ENCODE measurements at regions not wholly inside any gene's neighbourhood (a gene's known extent, or its start where the extent isn't known, plus 50 kb on each side); places are given as distances from the start of the nearest gene placed in this dataset.

- H3K27ac Mint-ChIP-seq = no peak overlapping the region
Measured at GRCh38 chr13:80473695-80474094, 132.8 kb upstream of the SPRY2 start.

GRCh38 chr13:80469853-80470381, 129.0 kb upstream of the SPRY2 start:
- H3K27me3 Mint-ChIP-seq = no peaks in the 10 kb centered on the region
- WGBS (ENCODE audit: insufficient coverage) = no CpG with 5 or more reads among the region's 3 CpGs
- ChIA-PET POLR2A (no interaction called here), CTCF (no interaction called here)
- no peak for ATAC-seq (replicated peaks in 1 of 4)
- H3K36me3 Mint-ChIP-seq = no peaks in the 10 kb centered on the region
- H3K9me3 Mint-ChIP-seq = peaks cover 2 to 9% (median 6%) of the 10 kb centered on the region in 3 donors
- H3K4me1 Mint-ChIP-seq = no peaks in the 10 kb centered on the region
- no peak overlapping the region for H3K4me3 Mint-ChIP-seq
- Histone ChIP-seq H3K36me3 (ENCODE audit: control insufficient read depth in 2 of 2, extremely low read depth in 1 of 2, insufficient read depth in 1 of 2, low read length in 1 of 2) (no peaks in the 10 kb centered on the region), H3K4me1 (ENCODE audit: control insufficient read depth in 1 of 2, extremely low read depth in 1 of 2, insufficient read depth in 2 of 2, low read length in 2 of 2) (no peaks in the 10 kb centered on the region), H3K27ac (ENCODE audit: low read length) (no peak overlapping the region), H3K9me3 (no peaks in the 10 kb centered on the region), H3K27me3 (replicated peaks in 1 of 2; ENCODE audit: control insufficient read depth in 2 of 2, extremely low read depth in 1 of 2, insufficient read depth in 2 of 2, low read length in 1 of 2) (no peaks in the 10 kb centered on the region), H3K4me3 (ENCODE audit: control insufficient read depth in 1 of 2, extremely low read depth in 1 of 2, low read length in 1 of 2) (no peak overlapping the region)
- no peak overlapping the region for H3K27ac Mint-ChIP-seq
- DNase-seq = no peak

More at GRCh38 chr13:80473695-80474094, 132.8 kb upstream of the SPRY2 start:
- Histone ChIP-seq H3K9me3 (no peaks in the 10 kb centered on the region), H3K4me1 (ENCODE audit: control insufficient read depth in 1 of 2, extremely low read depth in 1 of 2, insufficient read depth in 2 of 2, low read length in 2 of 2) (no peaks in the 10 kb centered on the region), H3K27me3 (replicated peaks in 1 of 2; ENCODE audit: control insufficient read depth in 2 of 2, extremely low read depth in 1 of 2, insufficient read depth in 2 of 2, low read length in 1 of 2) (no peaks in the 10 kb centered on the region), H3K36me3 (ENCODE audit: control insufficient read depth in 2 of 2, extremely low read depth in 1 of 2, insufficient read depth in 1 of 2, low read length in 1 of 2) (no peaks in the 10 kb centered on the region), H3K4me3 (ENCODE audit: control insufficient read depth in 1 of 2, extremely low read depth in 1 of 2, low read length in 1 of 2) (no peak overlapping the region), H3K27ac (ENCODE audit: low read length) (no peak overlapping the region)
- no CpG with 5 or more reads among the region's 1 CpG for WGBS (ENCODE audit: insufficient coverage)
- POLR2A ChIA-PET = no interaction called here
- peaks cover 0 to 3% (median 2%) of the 10 kb centered on the region in 3 donors for H3K4me1 Mint-ChIP-seq
- ATAC-seq (replicated peaks in 1 of 4) = no peak
- DNase-seq = no peak
- H3K36me3 Mint-ChIP-seq = no peaks in the 10 kb centered on the region
- CTCF ChIA-PET = interaction anchor here in 1 of 2 donors (0.6 kb wide), 1 partner anchor 12 kb away, joined by 3 read pairs; no protein-coding TSS in a partner anchor
- H3K9me3 Mint-ChIP-seq = peaks cover 2 to 12% (median 6%) of the 10 kb centered on the region in 3 donors
- H3K27me3 Mint-ChIP-seq = no peaks in the 10 kb centered on the region
- no peak overlapping the region for H3K4me3 Mint-ChIP-seq

GRCh38 chr13:80469105-80469852, 128.4 kb upstream of the SPRY2 start:
- DNase-seq (no peak), ATAC-seq (replicated peaks in 1 of 4) (no peak)
- Mint-ChIP-seq H3K27me3 (no peaks in the 10 kb centered on the region), H3K4me3 (no peak overlapping the region), H3K27ac (no peak overlapping the region), H3K36me3 (no peaks in the 10 kb centered on the region), H3K4me1 (no peaks in the 10 kb centered on the region), H3K9me3 (peaks cover 2 to 9% (median 6%) of the 10 kb centered on the region in 3 donors)
- H3K27me3 ChIP-seq (replicated peaks in 1 of 2; ENCODE audit: control insufficient read depth in 2 of 2, extremely low read depth in 1 of 2, insufficient read depth in 2 of 2, low read length in 1 of 2) = no peaks in the 10 kb centered on the region
- H3K4me3 ChIP-seq (ENCODE audit: control insufficient read depth in 1 of 2, extremely low read depth in 1 of 2, low read length in 1 of 2) = no peak overlapping the region
- no peaks in the 10 kb centered on the region for H3K9me3 ChIP-seq
- no peak overlapping the region for H3K27ac ChIP-seq (ENCODE audit: low read length)
- 93% methylated on average over 3 of the region's 6 CpGs for WGBS (ENCODE audit: insufficient coverage)
- ChIA-PET CTCF (no interaction called here), POLR2A (no interaction called here)
- H3K36me3 ChIP-seq (ENCODE audit: control insufficient read depth in 2 of 2, extremely low read depth in 1 of 2, insufficient read depth in 1 of 2, low read length in 1 of 2) = no peaks in the 10 kb centered on the region
- H3K4me1 ChIP-seq (ENCODE audit: control insufficient read depth in 1 of 2, extremely low read depth in 1 of 2, insufficient read depth in 2 of 2, low read length in 2 of 2) = no peaks in the 10 kb centered on the region

GRCh38 chr13:80465321-80465720, 124.4 kb upstream of the SPRY2 start:
- POLR2A ChIA-PET = no interaction called here
- H3K27me3 ChIP-seq (replicated peaks in 1 of 2; ENCODE audit: control insufficient read depth in 2 of 2, extremely low read depth in 1 of 2, insufficient read depth in 2 of 2, low read length in 1 of 2) = no peaks in the 10 kb centered on the region
- H3K4me3 Mint-ChIP-seq = no peak overlapping the region
- no peak overlapping the region for H3K27ac ChIP-seq (ENCODE audit: low read length)
- CTCF ChIA-PET = no interaction called here
- no peak for DNase-seq
- no peak overlapping the region for H3K4me3 ChIP-seq (ENCODE audit: control insufficient read depth in 1 of 2, extremely low read depth in 1 of 2, low read length in 1 of 2)
- no peaks in the 10 kb centered on the region for H3K36me3 ChIP-seq (ENCODE audit: control insufficient read depth in 2 of 2, extremely low read depth in 1 of 2, insufficient read depth in 1 of 2, low read length in 1 of 2)
- H3K4me1 Mint-ChIP-seq = no peaks in the 10 kb centered on the region
- H3K27me3 Mint-ChIP-seq = no peaks in the 10 kb centered on the region
- no peaks in the 10 kb centered on the region for H3K36me3 Mint-ChIP-seq
- no peak for ATAC-seq (replicated peaks in 1 of 4)
- no peak overlapping the region for H3K27ac Mint-ChIP-seq
- WGBS (ENCODE audit: insufficient coverage) = no CpG with 5 or more reads among the region's 2 CpGs
- peaks cover 0 to 6% (median under 1%) of the 10 kb centered on the region in 3 donors for H3K9me3 Mint-ChIP-seq
- no peaks in the 10 kb centered on the region for H3K9me3 ChIP-seq
- peaks cover 0 to 2% of the 10 kb centered on the region in 2 experiments for H3K4me1 ChIP-seq (ENCODE audit: control insufficient read depth in 1 of 2, extremely low read depth in 1 of 2, insufficient read depth in 2 of 2, low read length in 2 of 2)

- ChIA-PET POLR2A (interaction anchor here in 1 of 2 donors (0.6 kb wide), 1 partner anchor 344 kb away, joined by 3 read pairs; no protein-coding TSS in a partner anchor), CTCF (no interaction called here)
- Histone ChIP-seq H3K4me1 (ENCODE audit: control insufficient read depth in 1 of 2, extremely low read depth in 1 of 2, insufficient read depth in 2 of 2, low read length in 2 of 2) (peaks cover 0 to 2% of the 10 kb centered on the region in 2 experiments), H3K36me3 (ENCODE audit: control insufficient read depth in 2 of 2, extremely low read depth in 1 of 2, insufficient read depth in 1 of 2, low read length in 1 of 2) (no peaks in the 10 kb centered on the region), H3K27me3 (replicated peaks in 1 of 2; ENCODE audit: control insufficient read depth in 2 of 2, extremely low read depth in 1 of 2, insufficient read depth in 2 of 2, low read length in 1 of 2) (no peaks in the 10 kb centered on the region), H3K27ac (ENCODE audit: low read length) (no peak overlapping the region), H3K4me3 (ENCODE audit: control insufficient read depth in 1 of 2, extremely low read depth in 1 of 2, low read length in 1 of 2) (no peak overlapping the region), H3K9me3 (no peaks in the 10 kb centered on the region)
- Mint-ChIP-seq H3K27me3 (no peaks in the 10 kb centered on the region), H3K4me3 (no peak overlapping the region), H3K4me1 (no peaks in the 10 kb centered on the region), H3K27ac (no peak overlapping the region), H3K36me3 (no peaks in the 10 kb centered on the region), H3K9me3 (peaks cover 0 to 2% (median 0%) of the 10 kb centered on the region in 3 donors)
- no peak for DNase-seq
- 100% methylated on average over 1 of the region's 3 CpGs for WGBS (ENCODE audit: insufficient coverage)
- no peak for ATAC-seq (replicated peaks in 1 of 4)
Measured at GRCh38 chr13:80463673-80464352, 122.9 kb upstream of the SPRY2 start.

GRCh38 chr13:80462567-80462966, 121.6 kb upstream of the SPRY2 start:
- no peak for ATAC-seq (replicated peaks in 1 of 4)
- no peaks in the 10 kb centered on the region for H3K36me3 ChIP-seq (ENCODE audit: control insufficient read depth in 2 of 2, extremely low read depth in 1 of 2, insufficient read depth in 1 of 2, low read length in 1 of 2)
- H3K27me3 Mint-ChIP-seq = no peaks in the 10 kb centered on the region
- H3K4me3 Mint-ChIP-seq = no peak overlapping the region
- H3K4me1 Mint-ChIP-seq = no peaks in the 10 kb centered on the region
- no peaks in the 10 kb centered on the region for H3K9me3 Mint-ChIP-seq
- no peaks in the 10 kb centered on the region for H3K36me3 Mint-ChIP-seq
- no peaks in the 10 kb centered on the region for H3K9me3 ChIP-seq
- no peak overlapping the region for H3K27ac Mint-ChIP-seq
- no peaks in the 10 kb centered on the region for H3K27me3 ChIP-seq (replicated peaks in 1 of 2; ENCODE audit: control insufficient read depth in 2 of 2, extremely low read depth in 1 of 2, insufficient read depth in 2 of 2, low read length in 1 of 2)
- POLR2A ChIA-PET = interaction anchor here in 1 of 2 donors (0.6 kb wide), 1 partner anchor 23 kb away, joined by 3 read pairs; no protein-coding TSS in a partner anchor
- CTCF ChIA-PET = no interaction called here
- no peak overlapping the region for H3K4me3 ChIP-seq (ENCODE audit: control insufficient read depth in 1 of 2, extremely low read depth in 1 of 2, low read length in 1 of 2)
- DNase-seq = no peak
- H3K27ac ChIP-seq (ENCODE audit: low read length) = no peak overlapping the region
- H3K4me1 ChIP-seq (ENCODE audit: control insufficient read depth in 1 of 2, extremely low read depth in 1 of 2, insufficient read depth in 2 of 2, low read length in 2 of 2) = peaks cover 0 to 2% of the 10 kb centered on the region in 2 experiments
